ENCODE measurements at regions not wholly inside any gene's neighbourhood (a gene's known extent, or its start where the extent isn't known, plus 50 kb on each side); places are given as distances from the start of the nearest gene placed in this dataset.

DNA sequence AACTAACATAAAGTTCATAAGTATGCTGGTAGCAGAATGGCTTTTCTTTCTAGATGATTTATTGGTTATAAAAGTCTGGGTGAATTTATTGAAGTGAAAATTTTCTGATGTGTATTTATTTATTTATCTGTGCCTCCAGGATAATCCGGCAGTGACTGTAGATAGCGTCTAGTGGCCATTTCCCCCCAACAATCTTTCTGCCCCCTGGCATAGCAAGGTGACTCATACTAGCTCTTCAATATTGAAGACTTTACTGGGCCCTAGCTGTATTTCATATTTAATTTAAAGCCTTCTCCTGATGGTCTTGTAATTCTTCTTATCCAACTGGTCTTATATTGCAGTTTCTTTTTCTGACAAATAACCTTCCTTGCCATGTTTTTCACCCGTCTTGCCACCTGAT lies 154.1 kb upstream of the SGK1 start:
- TF ChIP-seq, protein P1, sequence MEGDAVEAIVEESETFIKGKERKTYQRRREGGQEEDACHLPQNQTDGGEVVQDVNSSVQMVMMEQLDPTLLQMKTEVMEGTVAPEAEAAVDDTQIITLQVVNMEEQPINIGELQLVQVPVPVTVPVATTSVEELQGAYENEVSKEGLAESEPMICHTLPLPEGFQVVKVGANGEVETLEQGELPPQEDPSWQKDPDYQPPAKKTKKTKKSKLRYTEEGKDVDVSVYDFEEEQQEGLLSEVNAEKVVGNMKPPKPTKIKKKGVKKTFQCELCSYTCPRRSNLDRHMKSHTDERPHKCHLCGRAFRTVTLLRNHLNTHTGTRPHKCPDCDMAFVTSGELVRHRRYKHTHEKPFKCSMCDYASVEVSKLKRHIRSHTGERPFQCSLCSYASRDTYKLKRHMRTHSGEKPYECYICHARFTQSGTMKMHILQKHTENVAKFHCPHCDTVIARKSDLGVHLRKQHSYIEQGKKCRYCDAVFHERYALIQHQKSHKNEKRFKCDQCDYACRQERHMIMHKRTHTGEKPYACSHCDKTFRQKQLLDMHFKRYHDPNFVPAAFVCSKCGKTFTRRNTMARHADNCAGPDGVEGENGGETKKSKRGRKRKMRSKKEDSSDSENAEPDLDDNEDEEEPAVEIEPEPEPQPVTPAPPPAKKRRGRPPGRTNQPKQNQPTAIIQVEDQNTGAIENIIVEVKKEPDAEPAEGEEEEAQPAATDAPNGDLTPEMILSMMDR (IDR thresholded peaks at IDR 0.05; ENCODE audit: low read depth, low read length), result no peak
- DNase-seq (ENCODE audit: extremely low read depth, low read depth), result no peak

DNA sequence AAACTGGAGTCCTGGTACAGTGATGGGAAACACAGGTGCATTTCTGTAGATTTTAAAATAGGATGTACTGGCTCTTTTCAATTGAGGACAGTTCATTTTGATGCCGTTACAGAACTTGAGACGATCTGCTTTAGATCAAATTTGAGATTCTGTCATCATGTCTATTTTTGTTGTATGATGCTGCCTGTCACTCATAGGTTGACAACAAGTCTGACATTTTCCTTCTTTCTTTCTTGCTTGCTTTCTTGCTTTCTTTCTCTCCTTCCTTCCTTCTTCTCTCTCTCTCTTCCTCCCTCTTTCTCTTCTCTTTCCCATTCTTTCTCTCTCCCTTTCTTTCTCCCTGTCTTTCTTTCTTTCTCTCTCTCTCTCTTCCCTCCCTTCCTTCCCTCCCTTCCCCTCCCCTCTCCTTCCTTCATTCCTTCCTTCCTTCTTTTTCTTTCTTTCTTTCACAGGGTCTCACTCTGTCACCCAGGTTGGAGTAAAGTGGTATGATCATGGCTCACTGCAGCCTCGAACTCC lies 152.6 kb upstream of the SGK1 start:
- TF ChIP-seq, protein P1 (IDR thresholded peaks at IDR 0.05; ENCODE audit: low read depth, low read length), result no peak
- no peak for DNase-seq (ENCODE audit: extremely low read depth, low read depth)

DNA sequence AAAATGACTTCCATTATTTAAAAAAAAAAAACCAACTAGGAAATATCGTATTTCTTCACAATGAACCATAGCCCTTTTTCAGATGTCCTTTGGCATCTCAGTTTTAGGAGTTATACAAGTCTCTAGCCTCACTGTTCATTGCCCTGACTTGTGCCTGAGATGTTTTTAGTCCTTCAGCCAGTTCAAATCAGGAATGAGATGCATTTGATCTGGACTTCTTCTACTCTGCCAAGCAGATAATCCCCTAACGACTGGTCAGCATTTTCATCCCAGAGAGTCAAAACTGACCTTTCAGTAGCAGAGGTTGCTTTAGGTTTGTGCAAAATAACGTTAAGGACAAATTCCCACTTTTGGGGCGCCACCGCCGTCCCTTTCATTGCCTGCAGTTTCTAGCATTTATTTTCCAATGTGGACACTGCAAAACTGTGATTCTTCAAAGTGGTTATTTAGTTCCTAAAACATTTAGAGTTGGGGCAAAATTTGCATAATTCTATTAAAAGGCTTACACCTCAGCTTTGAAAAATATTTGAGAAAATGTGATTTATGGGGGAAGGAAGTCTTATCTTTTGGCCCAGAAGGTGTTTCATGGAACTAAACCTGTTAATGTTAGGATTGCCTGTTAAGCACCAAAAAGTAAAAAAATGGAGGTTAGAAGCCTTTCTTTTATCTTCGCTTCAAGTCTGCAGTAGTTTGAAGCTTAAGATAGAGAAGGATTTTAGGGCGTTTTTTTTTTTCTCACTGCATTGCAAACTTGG lies 152.0 kb upstream of the SGK1 start:
- TF ChIP-seq, protein P1 (IDR thresholded peaks at IDR 0.05; ENCODE audit: low read depth, low read length), result no peak
- DNase-seq (ENCODE audit: extremely low read depth, low read depth), result no peak

DNA sequence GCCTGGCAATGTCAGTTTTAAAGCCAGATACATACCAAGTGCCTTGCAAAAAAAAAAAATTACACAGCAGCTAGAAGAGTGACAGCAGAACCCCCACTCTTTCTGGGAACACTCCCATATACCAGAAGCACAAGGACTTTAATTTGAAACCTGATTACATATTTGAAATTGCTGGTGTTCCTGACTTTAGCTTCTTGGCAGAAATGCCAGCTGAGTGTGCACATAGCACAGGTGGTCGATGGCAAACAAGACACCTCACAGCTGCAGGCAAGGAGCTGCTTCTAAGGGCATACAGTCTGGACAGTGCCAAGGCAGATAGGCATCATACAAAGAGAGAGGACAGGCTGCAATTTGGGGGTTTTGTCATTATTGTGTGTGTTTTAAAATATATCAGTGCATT lies 150.7 kb upstream of the SGK1 start:
- DNase-seq (ENCODE audit: extremely low read depth, low read depth), result no peak
- TF ChIP-seq, protein P1 (IDR thresholded peaks at IDR 0.05; ENCODE audit: low read depth, low read length), result no peak

DNA sequence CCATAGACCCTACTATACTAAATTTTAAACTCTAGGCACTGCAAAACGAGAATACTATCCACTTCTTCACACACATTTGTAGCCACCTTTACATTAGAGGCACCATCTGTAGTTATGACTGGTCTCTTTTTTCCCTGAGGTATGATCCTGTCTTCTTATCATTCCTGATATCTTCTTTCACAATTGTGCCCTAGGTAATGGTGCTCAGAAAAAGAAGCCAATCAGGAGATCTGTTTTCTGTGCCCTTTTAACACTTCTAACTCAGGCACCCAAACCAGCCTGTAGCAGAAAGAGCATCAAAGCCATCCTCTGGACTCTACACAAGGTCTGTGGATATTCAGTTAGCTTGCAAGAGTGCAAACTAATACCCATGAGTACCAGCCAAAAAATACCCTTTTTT lies 149.7 kb upstream of the SGK1 start:
- TF ChIP-seq, protein P1 (IDR thresholded peaks at IDR 0.05; ENCODE audit: low read depth, low read length), result no peak
- no peak for DNase-seq (ENCODE audit: extremely low read depth, low read depth)

DNA sequence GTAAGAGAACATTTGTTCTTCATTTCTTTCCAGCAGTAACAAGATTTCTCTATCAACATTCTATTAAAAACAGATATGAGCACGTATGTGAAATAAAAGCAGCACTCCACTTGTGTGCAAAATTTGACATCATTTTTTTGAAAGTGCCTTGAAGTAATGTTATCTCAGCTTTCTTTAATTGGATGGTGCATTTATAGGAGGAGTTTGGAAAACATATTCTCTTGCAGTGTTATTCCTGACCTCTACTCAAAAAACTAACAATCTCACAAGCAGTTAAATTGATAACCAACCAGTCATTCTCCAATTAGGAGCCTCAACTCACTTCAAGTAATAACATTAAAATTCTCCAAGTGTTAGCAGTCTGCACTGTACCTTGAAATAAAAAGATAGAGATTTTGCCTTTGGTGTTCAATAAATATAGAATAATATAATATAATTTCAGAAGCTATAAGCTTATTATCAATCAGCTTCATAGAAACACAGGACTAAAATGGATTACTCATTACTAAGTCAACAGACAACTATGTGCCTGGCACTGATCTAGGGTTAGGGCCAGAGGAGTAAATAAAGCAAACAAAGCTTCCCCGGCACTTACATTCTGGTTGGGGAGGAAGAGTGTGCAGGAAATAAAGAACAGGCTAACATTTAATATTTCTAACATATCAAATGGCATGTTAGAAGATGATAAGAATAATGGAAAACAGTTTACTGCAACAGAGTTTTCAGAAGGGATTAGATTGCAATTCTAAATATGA lies 149.0 kb upstream of the SGK1 start:
- DNase-seq (ENCODE audit: extremely low read depth, low read depth), result no peak

More for the DNA sequence above, 149.0 kb upstream of the SGK1 start:
- TF ChIP-seq, protein P1 (IDR thresholded peaks at IDR 0.05; ENCODE audit: low read depth, low read length), result no peak

Measured in AG09319 (cell line).